ENCODE measurements at regions not wholly inside any gene's neighbourhood (a gene's known extent, or its start where the extent isn't known, plus 50 kb on each side); places are given as distances from the start of the nearest gene placed in this dataset.

- no peak for DNase-seq
Measured at GRCh38 chr17:65442691-65443090, 118.8 kb downstream of the AXIN2 start.

DNA sequence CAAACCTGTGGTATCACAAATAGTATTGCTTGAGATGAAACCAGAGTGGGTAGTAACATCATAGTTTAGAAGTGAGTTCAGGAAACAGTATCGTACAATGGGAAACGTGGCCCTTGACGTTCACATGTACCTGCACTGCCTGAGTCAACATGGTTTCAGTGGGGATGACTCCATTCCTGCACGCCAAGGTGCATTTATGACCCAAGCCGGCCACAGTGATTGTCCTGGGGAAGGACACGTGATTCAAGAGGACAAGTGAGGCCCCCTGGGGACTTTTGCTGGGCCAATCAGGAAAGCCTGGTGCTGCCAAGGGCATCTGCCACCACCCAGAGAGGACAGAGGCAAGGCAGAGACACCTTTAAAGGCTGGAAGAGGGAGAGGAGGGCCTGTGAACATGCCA lies 119.2 kb downstream of the AXIN2 start:
- no peak for DNase-seq

- DNase-seq: no peak
Measured at GRCh38 chr17:65441053-65441605, 120.3 kb downstream of the AXIN2 start.

DNA sequence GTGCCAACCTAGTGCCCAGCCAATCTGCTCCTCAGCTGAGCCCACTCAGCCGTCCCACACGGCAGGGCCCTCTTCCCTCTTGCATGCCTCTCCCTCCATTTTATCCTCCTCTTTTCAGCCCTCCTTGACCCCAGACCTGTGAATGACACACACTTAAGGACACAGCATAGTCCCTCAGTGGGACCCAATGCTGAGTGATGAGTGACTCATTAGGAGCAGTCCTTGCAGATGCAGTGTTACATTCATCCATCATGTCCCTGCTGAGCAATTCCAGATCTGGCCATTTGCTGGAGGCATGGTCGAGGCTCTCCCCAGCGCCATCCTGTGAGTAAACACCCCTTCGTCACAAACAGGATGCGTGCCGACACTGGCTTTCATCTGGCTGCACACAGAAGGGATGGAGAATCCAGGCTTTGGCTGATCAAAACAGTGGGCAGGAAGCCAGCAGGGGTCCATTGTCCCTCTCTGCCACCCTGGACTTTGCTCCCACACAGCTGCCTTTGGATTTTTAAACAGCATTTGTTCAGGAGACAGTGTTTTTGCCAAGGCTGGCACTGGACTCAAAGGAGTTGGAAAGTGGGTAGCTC lies 122.6 kb downstream of the AXIN2 start:
- no peak for DNase-seq

- no peak for DNase-seq
Measured at GRCh38 chr17:65438173-65438572, 123.3 kb downstream of the AXIN2 start.

DNA sequence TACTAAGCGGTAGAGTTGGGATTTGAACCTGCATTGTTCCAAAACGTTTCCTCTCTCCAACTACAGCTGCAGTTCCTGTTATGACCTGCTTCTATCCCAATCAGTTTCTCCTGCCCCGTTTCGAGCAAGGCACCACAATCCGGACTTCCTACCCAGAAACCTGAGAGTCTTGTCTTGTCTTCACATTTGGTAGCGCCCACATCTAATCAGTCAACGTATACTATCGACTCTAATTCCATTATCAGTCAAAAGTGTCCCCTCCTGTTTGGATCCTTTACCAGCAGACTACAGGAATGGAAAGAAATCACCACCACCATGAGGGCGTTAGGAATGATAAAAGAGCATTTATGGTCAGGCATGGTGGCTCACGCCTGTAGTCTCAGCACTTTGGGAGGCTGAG lies 124.6 kb downstream of the AXIN2 start:
- DNase-seq: no peak

GRCh38 chr17:65434878-65435277 lies 126.6 kb downstream of the AXIN2 start:
- DNase-seq: no peak

DNA sequence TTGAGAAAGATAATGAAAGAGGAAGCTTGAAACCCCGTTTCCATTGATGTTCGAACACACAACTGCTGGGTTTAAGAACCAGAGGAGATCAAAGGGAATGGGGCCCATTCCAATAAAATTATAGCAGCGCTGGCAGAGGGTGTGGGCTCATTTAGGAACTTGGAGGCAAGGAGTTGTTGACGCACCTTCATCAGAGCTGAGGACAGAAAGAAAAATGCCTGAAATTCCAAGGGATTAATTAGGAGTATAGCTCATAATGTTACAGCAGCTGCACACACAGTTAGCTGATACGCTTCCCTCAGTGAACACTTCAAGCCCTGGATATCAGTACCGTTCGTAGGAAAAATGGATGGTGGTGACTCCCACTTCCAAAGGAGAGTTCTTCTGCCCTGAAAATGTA lies 127.2 kb downstream of the AXIN2 start:
- DNase-seq: no peak

- no peak for DNase-seq
Measured at GRCh38 chr17:65433592-65433991, 127.9 kb downstream of the AXIN2 start.

DNA sequence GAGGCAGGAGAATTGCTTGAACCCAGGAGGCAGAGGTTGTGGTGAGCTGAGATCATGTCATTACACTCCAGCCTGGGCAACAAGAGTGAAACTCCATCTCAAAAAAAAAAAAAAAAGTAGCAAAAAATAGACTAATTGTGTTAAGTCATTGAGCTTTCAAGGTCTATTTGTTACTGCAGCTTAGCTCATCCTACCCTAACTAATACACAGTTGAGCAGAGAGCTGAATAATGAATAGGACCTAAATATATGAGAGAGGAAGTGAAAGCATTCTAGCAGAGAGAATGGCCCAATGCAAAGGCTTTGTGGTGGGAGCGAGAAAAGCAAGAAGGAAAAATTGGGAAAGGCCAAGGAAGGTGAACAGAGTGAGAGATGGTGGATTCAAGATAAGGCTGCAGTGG lies 128.3 kb downstream of the AXIN2 start:
- DNase-seq: no peak

DNA sequence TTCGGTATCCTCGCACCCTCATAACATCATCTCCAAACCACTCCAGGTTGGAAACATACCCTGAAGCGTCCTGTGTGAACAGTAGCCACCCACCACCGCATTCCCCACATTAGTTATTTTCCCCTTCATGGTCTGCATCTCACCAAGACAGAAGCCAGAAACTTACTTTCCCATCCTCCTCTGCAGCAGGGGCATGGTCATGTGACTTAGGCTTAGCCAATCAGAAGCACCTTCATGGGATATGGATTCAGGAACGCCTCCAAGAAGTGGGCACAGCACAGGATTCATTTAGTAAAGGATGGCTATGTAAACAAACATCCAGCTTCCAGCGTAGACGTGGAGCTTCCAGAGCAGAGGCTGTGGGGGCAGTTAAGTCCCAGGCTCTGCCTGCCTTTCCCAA lies 130.3 kb downstream of the AXIN2 start:
- DNase-seq: no peak

GRCh38 chr17:65430209-65430833 lies 131.1 kb downstream of the AXIN2 start:
- DNase-seq: no peak

- no peak for DNase-seq
Measured at GRCh38 chr17:65423346-65424140, 137.9 kb downstream of the AXIN2 start.

GRCh38 chr17:65418622-65419021 lies 142.8 kb downstream of the AXIN2 start:
- no peak for DNase-seq

DNA sequence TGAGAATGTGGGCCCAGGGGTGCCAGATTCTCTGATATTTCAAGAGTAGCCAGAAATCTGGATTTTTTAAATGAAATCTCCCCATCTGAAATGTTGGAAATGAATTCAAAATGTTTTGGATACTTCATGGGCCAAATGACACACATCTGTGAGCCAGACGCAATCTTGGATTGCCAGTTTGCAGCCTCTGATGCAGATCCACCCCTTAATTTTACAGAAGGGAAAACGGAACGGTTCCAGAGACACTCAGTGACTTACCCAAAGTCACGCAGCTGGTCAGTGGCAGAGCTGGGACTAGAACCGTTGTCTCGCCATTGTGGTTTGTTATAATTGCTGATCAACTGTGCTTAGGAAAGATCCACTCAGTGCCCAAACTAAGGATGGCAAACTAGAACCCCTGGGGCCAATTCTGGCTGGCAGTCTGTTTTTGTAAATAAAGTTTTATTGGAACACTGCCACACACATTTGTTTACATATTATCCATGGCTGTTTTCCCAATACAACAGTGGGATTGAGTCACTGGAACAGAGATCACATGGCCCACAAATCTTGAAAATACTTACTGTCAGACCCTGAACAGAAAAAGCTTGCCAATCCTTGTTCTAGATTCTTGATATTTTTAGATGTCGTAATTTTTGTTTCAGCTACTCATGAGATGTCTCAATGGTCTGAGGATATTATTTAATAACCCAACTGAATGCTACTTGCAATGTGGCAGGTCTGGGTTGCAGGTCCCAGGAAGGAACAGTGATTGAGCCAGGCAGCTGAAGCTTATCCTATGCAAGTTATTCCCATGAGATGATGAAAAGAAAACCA lies 143.8 kb downstream of the AXIN2 start:
- no peak for DNase-seq

DNA sequence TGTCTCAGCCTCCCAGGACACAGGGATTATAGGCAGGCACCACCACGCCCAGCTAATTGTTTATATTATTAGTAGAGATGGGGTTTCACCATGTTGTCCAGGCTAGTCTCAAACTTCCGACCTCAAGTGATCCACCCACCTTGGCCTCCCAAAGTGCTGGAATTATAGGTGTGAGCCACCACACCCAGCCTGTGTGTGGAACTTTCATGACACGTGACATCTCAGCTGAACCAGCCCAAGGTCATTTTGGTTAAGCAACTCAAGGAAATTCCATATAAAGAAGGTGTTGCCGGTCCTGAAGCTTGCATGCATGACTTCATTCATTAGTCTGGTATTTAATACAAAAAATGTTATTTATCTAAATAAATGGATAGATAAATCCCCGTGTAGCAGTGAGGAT lies 145.5 kb downstream of the AXIN2 start:
- DNase-seq: no peak

- DNase-seq: no peak
Measured at GRCh38 chr17:65413390-65413789, 148.1 kb downstream of the AXIN2 start.

DNA sequence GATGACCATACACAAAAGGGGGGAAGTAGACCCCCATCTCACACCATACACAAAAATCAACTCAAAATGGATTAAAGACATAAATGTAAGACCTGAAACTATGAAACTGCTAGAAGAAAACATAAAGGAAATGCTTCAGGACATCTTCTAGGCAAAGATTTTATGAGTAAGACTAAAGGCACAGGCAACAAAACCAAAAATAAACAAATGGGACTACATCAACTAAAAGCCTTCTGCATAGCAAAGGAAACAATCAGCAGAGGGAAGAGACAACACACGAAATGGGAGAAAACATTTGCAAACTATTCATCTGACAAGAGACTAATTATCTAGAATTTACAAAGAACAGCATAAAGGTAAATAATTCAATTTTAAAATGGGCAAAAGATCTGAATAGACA lies 152.1 kb downstream of the AXIN2 start:
- DNase-seq: no peak

DNA sequence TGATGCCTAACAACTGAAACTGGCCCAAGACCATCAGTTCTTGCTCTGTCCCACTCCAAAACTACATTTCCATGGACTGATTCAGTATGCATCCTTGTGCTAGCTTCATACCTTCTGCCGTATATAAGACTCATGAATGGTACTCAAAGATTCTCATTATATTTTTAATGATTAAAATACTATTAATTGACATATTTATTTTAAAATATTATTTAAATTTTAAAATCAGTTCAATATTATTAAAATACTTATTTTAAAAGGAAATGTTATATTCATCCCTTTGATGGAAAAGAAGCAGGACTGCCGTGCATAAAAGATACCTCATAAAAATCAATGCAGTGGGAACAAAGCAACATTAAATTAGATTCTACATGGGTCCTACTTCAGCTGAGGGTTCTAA lies 153.4 kb downstream of the AXIN2 start:
- no peak for DNase-seq

GRCh38 chr17:65407017-65407416 lies 154.4 kb downstream of the AXIN2 start:
- DNase-seq: no peak

GRCh38 chr17:65406552-65406951 lies 154.9 kb downstream of the AXIN2 start:
- no peak for DNase-seq

DNA sequence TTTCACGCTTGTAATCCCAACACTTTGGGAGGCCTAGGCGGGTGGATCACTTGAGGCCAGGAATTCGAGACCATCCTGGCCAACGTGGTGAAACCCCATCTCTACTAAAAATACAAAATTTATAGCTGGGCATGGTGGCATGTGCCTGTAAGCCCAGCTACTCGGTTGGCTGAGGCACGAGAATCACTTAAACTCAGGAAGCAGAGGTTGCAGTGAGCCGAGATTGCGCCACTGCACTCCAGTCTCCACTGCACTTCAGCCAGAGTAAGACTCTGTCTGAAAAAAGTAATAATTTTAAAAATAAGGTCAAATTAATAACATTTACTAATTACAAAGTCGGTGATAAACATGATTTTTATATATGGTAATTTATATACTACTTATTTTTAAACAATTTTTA lies 155.9 kb downstream of the AXIN2 start:
- no peak for DNase-seq

GRCh38 chr17:65404761-65405160 lies 156.7 kb downstream of the AXIN2 start:
- no peak for DNase-seq
